Spleen (tissue), 7 donors: ENCODE measurements at regions not wholly inside any gene's neighbourhood (a gene's known extent, or its start where the extent isn't known, plus 50 kb on each side); places are given as distances from the start of the nearest gene placed in this dataset.

Source experiments
- CTCF ChIP-seq, 11 experiments: fragments of 200-600 bp in 7 of 11; fragments of 450-650 bp in 4 of 11; sonication (generic) in 4 of 11; IDR thresholded peaks in 8 of 11; conservative IDR thresholded peaks in 3 of 11; 1 replicate in 7 of 11; 2 replicates in 4 of 11; pipeline versions ENCODE4 v1.4.0 to v1.8.0; 2016 to 2021; ENCODE audit warnings: antibody characterized with exemption in 11 of 11, inconsistent platforms in 4 of 11, mild to moderate bottlenecking in 1 of 11
- POLR2A ChIP-seq, 3 donors: fragments of 450-650 bp; IDR thresholded peaks; one replicate each; pipeline ENCODE4 v1.5.1; 2017; ENCODE audit warnings: antibody characterized with exemption in 3 of 3, mild to moderate bottlenecking in 1 of 3
- donor health status: DM: no; HTN: no; CAD: no; lungs with moderate emphysema.
- donor health status: DM: no; HTN: no; CAD: no.
- donor health status: DM: no; HTN: no; CAD: no.

- TF ChIP-seq CTCF (IDR thresholded peaks at IDR 0.05 in 8 of 11, conservative IDR thresholded peaks at IDR 0.05 in 3 of 11) = no peak
- TF ChIP-seq POLR2A (IDR thresholded peaks at IDR 0.05) = no peak
Measured at GRCh38 chr2:191522478-191523120, 155.3 kb upstream of the NABP1 start.
